Memory B cell (primary cell): ENCODE measurements at regions not wholly inside any gene's neighbourhood (a gene's known extent, or its start where the extent isn't known, plus 50 kb on each side); places are given as distances from the start of the nearest gene placed in this dataset.
"Not testable (repeated sequence)": the region's sequence is repeated elsewhere in the genome, so short reads cannot be mapped to it uniquely, and the experiment has no call there.

Source experiments
- ATAC-seq: fragments of 150-1000 bp; cut with Tn5 transposase; 2 replicates; pipeline ENCODE4 v1.10.0; 2021; ENCODE audit warnings: low read depth, mild to moderate bottlenecking, moderate library complexity
- DNase-seq, 2 donors: peaks; one replicate each; pipeline ENCODE4 v3.0.0; 2022; ENCODE audit warnings: low spot score in 2 of 2
- H3K27ac Mint-ChIP-seq: one replicate; pipeline ENCODE4 v1.8.0; 2022; ENCODE audit warnings: mild to moderate bottlenecking, moderate library complexity, mixed read lengths
- H3K27me3 Mint-ChIP-seq: one replicate; pipeline ENCODE4 v1.8.0; 2022; ENCODE audit warnings: mixed read lengths
- H3K36me3 Mint-ChIP-seq: one replicate; pipeline ENCODE4 v1.8.0; 2022; ENCODE audit warnings: mild to moderate bottlenecking, mixed read lengths
- H3K4me1 Mint-ChIP-seq: one replicate; pipeline ENCODE4 v1.8.0; 2022; ENCODE audit warnings: mixed read lengths
- H3K4me3 Mint-ChIP-seq: one replicate; pipeline ENCODE4 v1.8.0; 2022; ENCODE audit warnings: mild to moderate bottlenecking, moderate library complexity, mixed read lengths
- H3K9me3 Mint-ChIP-seq: one replicate; pipeline ENCODE4 v1.8.0; 2022; ENCODE audit warnings: mixed read lengths

DNA sequence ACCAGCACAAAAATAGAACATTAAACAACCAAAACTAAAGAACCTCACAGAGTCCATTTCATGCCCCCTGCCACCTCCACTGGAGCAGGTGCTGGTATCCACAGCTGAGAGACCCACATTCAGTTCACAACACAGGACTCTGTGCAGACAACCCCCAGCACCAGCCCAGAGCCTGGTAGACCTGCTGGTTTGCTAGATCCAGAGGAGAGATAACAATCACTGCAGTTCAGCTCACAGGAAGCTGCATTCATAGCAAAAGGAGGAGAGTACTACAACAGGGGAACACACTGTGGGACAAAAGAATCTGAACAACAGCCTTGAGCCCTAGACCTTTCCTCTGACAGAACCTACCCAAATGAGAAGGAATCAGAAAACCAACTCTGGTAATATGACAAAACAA lies 326.7 kb downstream of the METTL4 start:
- Mint-ChIP-seq H3K36me3 (peaks cover 2% of the 10 kb centered on the region), H3K4me1 (no peaks in the 10 kb centered on the region), H3K27ac (no peak overlapping the region), H3K9me3 (peaks cover 2% of the 10 kb centered on the region), H3K27me3 (peaks cover 9% of the 10 kb centered on the region), H3K4me3 (no peak overlapping the region)
- no peak for ATAC-seq
- DNase-seq, result no peak

DNA sequence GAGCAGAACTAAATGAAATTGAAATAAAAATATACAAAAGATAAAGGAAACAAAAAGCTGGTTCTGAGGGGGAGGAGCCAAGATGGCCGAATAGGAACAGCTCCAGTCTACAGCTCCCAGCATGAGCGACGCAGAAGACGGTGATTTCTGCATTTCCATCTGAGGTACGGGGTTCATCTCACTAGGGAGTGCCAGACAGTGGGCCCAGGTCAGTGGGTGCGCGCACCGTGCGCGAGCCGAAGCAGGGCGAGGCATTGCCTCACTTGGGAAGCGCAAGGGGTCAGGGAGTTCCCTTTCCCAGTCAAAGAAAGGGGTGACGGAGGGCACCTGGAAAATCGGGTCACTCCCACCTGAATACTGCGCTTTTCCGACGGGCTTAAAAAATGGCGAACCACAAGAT lies 324.2 kb downstream of the METTL4 start:
- not testable (repeated sequence) for H3K27me3 Mint-ChIP-seq, H3K27ac Mint-ChIP-seq, H3K9me3 Mint-ChIP-seq, ATAC-seq, H3K36me3 Mint-ChIP-seq, H3K4me1 Mint-ChIP-seq, DNase-seq, H3K4me3 Mint-ChIP-seq

DNA sequence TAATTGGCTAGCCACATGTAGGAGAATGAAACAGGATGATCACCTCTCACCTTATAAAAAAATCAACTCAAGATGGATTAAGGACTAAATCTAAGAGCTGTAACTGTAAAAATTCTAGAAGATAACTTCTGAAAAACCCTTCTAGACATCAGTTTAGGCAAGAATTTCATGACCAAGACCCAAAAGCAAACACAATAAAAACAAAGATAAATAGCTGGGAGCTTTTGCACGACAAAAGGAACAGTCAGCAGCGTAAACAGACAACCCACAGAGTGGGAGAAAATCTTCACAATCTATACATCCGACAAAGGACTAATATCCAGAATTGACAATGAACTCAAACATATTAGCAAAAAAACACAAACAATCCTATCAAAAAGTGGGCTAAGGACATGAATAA lies 316.3 kb downstream of the METTL4 start:
- no peaks in the 10 kb centered on the region for H3K36me3 Mint-ChIP-seq
- no peaks in the 10 kb centered on the region for H3K27me3 Mint-ChIP-seq
- ATAC-seq (no peak), DNase-seq (no peak)
- no peaks in the 10 kb centered on the region for H3K4me1 Mint-ChIP-seq
- peaks cover 4% of the 10 kb centered on the region for H3K9me3 Mint-ChIP-seq
- H3K4me3 Mint-ChIP-seq, result no peak overlapping the region
- no peak overlapping the region for H3K27ac Mint-ChIP-seq

DNA sequence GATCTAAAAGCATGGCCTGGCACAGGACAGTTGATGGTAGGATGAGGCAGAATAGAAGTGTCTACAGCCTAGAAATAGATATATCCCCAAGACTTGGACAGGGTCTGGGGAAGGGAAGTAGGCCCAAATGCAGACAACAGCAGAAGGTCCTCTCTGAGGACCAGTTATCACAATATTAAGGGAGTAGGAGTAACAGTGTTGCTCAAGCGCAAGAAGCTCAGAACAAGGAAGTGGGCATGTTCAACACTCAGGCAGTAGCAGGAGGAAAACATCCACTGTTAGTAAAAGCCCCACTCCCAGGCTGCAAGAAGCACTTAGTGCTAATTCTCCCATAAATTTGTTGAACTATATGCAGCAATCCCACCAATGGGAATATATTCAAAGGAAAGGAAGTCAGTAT lies 314.7 kb downstream of the METTL4 start:
- Mint-ChIP-seq H3K36me3 (no peaks in the 10 kb centered on the region), H3K9me3 (peaks cover 4% of the 10 kb centered on the region), H3K4me3 (no peak overlapping the region), H3K27me3 (no peaks in the 10 kb centered on the region), H3K27ac (no peak overlapping the region), H3K4me1 (no peaks in the 10 kb centered on the region)
- no peak for ATAC-seq
- DNase-seq, result no peak

DNA sequence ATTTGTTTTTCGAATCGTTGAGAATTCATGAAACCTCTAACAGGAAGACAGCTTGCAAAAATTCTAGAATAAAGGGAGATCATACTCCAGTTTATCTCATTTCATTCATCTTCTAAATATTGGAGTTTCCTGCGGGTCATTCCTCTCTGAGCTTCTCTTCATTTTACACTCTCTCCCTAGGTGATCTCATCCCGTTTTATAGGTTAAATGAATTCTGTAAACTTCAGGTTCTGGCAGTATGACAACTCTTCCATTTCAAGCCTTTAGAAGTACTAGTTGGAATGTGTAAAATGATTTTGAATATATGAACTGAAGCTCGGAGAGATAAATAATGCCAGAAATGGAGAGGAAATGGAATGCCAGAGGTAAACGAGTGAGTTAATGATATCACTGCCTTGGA lies 312.4 kb downstream of the METTL4 start:
- ATAC-seq (no peak), DNase-seq (no peak)
- H3K36me3 Mint-ChIP-seq, result no peaks in the 10 kb centered on the region
- H3K4me3 Mint-ChIP-seq, result no peak overlapping the region
- no peaks in the 10 kb centered on the region for H3K4me1 Mint-ChIP-seq
- peaks cover 4% of the 10 kb centered on the region for H3K9me3 Mint-ChIP-seq
- no peak overlapping the region for H3K27ac Mint-ChIP-seq
- no peaks in the 10 kb centered on the region for H3K27me3 Mint-ChIP-seq

DNA sequence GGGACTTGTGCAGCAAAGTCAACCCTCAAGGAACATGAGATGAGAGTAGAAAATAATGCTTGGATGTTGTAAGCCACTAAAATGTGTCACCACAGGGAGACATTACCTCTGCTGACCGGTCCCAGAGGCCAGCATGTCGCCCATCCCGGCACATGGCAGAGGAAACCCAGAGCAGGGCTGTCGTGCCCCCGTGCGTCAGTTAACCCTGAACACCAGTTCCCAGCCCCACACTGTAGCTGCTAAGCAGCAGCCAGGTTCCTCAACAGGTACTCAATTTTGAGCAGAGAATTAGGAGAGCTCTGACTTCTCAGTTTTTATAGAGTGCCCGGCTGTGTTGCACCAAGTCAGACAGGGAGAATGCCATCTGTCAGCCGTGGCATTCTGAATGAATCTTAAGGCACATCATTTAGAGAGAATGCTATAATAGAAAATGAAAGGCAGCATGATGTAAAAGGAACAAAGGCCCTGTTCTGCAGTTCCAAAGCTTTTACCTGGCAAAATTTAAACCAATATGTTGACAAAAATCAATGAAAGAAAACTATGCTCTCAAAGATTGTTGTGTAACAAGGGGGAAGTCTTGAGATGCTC lies 307.9 kb downstream of the METTL4 start:
- no peaks in the 10 kb centered on the region for H3K9me3 Mint-ChIP-seq
- H3K4me1 Mint-ChIP-seq, result no peaks in the 10 kb centered on the region
- no peak for ATAC-seq
- DNase-seq, result no peak
- peaks cover 3% of the 10 kb centered on the region for H3K27me3 Mint-ChIP-seq
- no peaks in the 10 kb centered on the region for H3K36me3 Mint-ChIP-seq
- H3K4me3 Mint-ChIP-seq, result no peak overlapping the region
- H3K27ac Mint-ChIP-seq, result no peak overlapping the region

DNA sequence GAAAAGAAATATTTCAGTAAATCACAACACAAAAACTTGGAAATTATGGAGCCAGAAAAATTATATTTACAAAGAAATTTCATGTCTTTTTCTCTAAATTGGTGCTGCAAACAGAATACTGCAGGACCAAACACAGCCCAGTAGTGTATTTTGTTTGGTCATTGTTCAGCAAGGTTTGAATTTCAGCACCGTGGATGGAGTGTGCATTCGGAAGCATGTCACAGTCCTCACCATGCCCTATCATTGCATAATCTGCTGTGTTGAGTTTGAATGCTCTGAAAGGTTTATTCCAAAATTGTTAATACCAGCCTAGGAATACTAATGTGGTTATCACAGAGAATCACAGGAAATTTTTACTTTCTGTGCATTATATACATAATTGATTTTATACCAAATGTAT lies 296.7 kb downstream of the METTL4 start:
- no peak overlapping the region for H3K27ac Mint-ChIP-seq
- H3K9me3 Mint-ChIP-seq, result no peaks in the 10 kb centered on the region
- H3K27me3 Mint-ChIP-seq, result peaks cover 2% of the 10 kb centered on the region
- no peaks in the 10 kb centered on the region for H3K4me1 Mint-ChIP-seq
- ATAC-seq (no peak), DNase-seq (no peak)
- no peak overlapping the region for H3K4me3 Mint-ChIP-seq
- H3K36me3 Mint-ChIP-seq, result no peaks in the 10 kb centered on the region

DNA sequence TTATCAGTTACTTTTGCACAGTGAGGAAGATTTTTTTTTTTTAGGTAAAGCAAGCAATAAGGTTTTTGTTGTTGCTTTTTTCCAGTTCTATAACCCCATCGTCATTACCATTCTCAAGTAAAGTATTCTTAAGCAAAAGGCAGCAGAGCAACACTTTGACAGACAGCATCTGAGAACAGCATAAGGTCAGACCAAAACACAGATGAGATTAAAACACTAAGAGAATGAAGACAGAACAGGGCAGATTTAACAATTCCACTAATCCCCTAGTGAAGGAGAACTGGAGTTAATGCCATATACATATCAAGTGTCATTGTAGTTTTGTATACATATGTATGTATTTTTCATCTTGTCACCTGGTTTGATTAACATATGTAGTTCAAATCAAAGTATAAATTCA lies 290.2 kb downstream of the METTL4 start:
- Mint-ChIP-seq H3K27ac (no peak overlapping the region), H3K36me3 (no peaks in the 10 kb centered on the region), H3K9me3 (no peaks in the 10 kb centered on the region), H3K4me3 (no peak overlapping the region), H3K27me3 (no peaks in the 10 kb centered on the region), H3K4me1 (no peaks in the 10 kb centered on the region)
- DNase-seq (no peak), ATAC-seq (no peak)

DNA sequence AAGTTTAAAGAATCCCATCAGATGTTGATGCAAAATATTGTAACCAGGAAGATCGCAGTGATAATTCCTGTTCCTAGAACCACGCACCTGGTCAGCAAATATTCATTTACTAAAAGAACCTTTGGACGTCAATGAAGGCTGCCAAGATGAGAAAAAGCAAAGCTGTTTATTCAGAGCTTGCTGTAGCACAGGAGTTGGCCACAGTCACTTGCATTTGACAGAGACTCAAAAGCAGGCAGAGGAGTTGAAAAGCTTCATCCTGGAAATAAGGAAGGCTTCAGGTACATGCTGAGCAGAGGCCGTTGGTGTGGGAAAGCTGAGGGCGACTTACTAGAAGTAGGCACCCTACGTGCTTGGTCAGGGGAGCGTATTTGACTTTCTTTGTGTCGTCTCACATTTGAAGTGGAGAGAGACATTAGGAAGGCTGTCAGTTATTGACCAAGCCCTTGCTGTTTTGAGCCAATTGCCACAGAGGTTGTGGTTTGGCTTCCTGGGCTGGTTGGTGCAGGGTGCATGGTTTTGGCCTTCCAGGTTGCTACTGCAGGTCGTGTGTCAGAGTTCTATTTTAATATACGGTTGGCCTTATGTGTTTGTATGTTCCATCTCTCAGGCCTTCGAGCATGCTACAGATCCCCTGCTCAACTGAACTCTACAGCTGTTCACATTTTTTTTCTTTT lies 289.6 kb downstream of the METTL4 start:
- H3K36me3 Mint-ChIP-seq, result no peaks in the 10 kb centered on the region
- DNase-seq, result no peak
- H3K27me3 Mint-ChIP-seq, result no peaks in the 10 kb centered on the region
- no peaks in the 10 kb centered on the region for H3K9me3 Mint-ChIP-seq
- no peak for ATAC-seq
- no peak overlapping the region for H3K4me3 Mint-ChIP-seq
- no peaks in the 10 kb centered on the region for H3K4me1 Mint-ChIP-seq
- H3K27ac Mint-ChIP-seq, result no peak overlapping the region

DNA sequence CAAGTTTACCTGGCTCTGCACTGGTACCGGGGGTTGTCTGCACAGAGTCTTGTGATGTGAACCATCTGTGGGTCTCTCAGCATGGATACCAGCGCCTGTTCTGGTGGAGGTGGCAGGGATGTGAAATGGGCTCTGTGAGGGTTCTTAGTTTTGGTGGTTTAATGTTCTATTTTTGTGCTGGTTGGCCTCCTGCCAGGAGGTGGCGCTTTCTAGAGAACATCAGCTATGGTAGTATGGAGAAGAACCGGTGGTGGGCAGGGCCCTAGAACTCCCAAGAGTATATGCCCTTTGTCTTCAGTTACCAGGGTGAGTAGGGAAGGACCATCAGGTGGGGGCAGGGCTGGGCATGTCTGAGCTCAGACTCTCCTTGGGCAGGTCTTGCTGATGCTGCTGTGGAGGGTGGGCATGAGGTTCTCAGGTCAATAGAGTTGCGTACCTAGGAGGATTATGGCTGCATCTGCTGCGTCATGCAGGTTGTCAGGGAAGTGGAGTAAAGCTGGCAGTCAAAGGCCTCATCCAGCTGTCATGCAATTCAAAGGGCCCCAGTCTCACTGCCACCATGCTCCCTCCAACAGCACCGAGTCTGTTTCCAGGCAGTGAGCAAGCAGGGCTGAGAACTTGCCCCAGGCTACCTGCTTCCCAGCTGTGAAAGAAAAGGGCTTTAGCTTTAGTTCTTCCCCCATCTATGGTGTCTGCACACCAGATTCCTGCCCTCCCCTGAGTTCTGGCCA lies 278.0 kb downstream of the METTL4 start:
- peaks cover 16% of the 10 kb centered on the region for H3K27me3 Mint-ChIP-seq
- H3K27ac Mint-ChIP-seq, result no peak overlapping the region
- no peaks in the 10 kb centered on the region for H3K36me3 Mint-ChIP-seq
- no peaks in the 10 kb centered on the region for H3K9me3 Mint-ChIP-seq
- DNase-seq, result no peak
- no peak overlapping the region for H3K4me3 Mint-ChIP-seq
- no peak for ATAC-seq
- no peaks in the 10 kb centered on the region for H3K4me1 Mint-ChIP-seq

DNA sequence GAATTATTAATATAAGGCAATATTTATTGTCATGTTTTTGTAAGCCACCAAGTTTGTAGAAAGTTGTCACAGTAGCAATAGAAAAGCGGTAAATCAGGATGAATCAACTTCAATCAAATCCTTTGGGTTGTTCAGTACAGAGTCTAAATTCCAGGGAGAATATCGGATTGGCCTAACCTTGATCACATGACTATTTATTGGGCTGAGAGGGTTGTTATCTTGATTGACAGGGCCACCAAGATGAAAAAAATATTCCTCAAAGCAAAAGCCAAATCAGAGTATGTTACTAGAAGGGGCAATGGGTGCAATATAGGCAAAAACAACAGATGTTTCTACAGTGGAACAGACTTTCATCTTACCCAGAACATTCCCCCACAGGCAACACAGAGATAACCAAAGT lies 270.0 kb downstream of the METTL4 start:
- no peak overlapping the region for H3K27ac Mint-ChIP-seq

DNA sequence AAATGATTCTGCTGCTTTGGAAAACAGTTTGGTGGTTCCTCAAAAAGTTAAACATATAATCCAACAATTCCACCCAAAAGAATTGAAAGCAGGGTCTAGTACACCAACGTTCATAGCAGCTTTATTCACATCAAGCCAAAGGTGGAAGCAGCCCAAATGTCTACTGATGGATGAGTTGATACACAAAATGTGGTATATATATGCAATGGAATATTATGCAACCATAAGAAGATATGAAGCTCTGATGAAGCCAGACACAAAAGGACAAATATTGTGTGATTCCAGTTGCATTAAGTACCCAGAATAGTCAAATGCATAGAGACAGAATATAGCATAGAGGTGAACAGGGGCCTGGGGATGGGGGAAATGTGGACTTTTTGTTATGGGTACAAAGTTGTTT lies 269.3 kb downstream of the METTL4 start:
- Mint-ChIP-seq H3K36me3 (no peaks in the 10 kb centered on the region), H3K4me1 (no peaks in the 10 kb centered on the region), H3K9me3 (no peaks in the 10 kb centered on the region), H3K27me3 (no peaks in the 10 kb centered on the region), H3K4me3 (no peak overlapping the region), H3K27ac (no peak overlapping the region)
- DNase-seq, result no peak
- no peak for ATAC-seq

More for the DNA sequence above, 270.0 kb downstream of the METTL4 start:
- DNase-seq (no peak), ATAC-seq (no peak)
- Mint-ChIP-seq H3K27me3 (no peaks in the 10 kb centered on the region), H3K9me3 (no peaks in the 10 kb centered on the region), H3K4me1 (no peaks in the 10 kb centered on the region), H3K36me3 (no peaks in the 10 kb centered on the region), H3K4me3 (no peak overlapping the region)

DNA sequence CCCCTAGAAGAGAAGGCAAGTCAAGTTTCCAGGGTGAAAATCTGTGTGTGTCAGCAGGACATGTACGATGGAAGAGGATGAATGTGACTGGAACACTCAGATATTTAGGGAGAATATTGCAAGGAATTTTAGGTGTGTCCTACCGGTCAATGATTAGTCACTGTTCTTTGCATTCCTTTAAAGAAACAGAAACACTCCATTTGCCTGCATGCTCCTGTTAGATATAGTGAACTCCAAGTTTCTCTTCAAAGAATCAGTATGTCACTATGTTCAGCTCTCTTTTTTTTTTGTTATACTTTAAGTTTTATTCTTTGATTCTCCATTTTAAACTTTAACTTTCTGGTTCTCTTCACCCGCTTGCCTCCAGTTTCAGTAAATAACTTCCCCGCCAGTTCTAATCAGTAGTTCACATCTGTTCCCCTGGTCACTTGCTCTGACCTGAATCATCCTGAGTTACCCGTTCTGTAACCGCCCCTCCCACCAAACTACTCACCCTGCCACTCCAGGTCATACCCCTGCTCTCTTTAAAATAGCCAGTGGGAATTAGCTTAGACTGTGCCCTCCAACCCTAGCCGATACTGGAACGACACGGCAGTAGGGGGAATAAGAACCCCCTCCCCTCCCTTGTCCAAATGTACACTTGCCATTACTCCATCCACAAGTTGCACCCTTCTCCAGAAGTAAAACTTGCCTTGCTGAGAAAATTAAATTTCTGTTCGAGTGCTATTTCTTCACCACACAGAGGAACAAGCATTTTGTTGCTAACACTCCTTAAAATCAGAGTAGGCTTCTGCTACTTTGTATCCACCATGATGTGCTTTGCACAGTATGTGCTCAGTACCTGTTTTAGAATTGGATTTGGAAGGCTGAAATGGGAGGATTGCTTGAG lies 268.4 kb downstream of the METTL4 start:
- Mint-ChIP-seq H3K4me3 (no peak overlapping the region), H3K4me1 (no peaks in the 10 kb centered on the region), H3K27me3 (no peaks in the 10 kb centered on the region), H3K36me3 (no peaks in the 10 kb centered on the region), H3K27ac (no peak overlapping the region), H3K9me3 (no peaks in the 10 kb centered on the region)
- ATAC-seq (no peak), DNase-seq (no peak)
